ENCODE measurements at regions not wholly inside any gene's neighbourhood (a gene's known extent, or its start where the extent isn't known, plus 50 kb on each side); places are given as distances from the start of the nearest gene placed in this dataset.
A peak's percentile ranks its signal among the peaks of the same experiment; 100 is the strongest.

DNA sequence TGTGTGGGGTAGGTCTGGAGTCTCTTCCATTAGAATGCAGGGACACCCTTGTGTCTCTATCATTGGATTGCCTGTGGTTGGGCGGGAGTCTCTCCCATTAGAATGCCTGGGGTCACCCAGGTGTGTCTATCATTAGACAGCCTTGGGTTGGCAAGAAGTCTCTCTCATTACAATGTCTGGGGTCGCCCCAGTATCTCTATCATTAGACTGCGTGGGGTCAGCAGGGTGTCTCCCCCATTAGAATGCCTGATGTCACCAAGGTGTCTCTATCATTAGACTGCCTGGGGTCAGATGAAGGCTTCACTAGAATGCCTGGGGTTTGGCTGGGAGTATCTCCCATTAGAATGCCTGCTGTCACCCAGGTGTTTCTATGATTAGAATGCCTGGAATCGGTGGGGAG, 1539.0 kb downstream of the UQCRFS1 start:
- no peaks in the 10 kb centered on the region for H3K36me3 ChIP-seq (ENCODE audit: insufficient read depth in 1 of 2, low read depth in 1 of 2)
- peaks cover 44% of the 10 kb centered on the region for H3K4me1 ChIP-seq
- no peaks in the 10 kb centered on the region for H3K27me3 ChIP-seq (ENCODE audit: insufficient read depth in 3 of 3, low read length in 2 of 3)
- TF ChIP-seq, protein P1, sequence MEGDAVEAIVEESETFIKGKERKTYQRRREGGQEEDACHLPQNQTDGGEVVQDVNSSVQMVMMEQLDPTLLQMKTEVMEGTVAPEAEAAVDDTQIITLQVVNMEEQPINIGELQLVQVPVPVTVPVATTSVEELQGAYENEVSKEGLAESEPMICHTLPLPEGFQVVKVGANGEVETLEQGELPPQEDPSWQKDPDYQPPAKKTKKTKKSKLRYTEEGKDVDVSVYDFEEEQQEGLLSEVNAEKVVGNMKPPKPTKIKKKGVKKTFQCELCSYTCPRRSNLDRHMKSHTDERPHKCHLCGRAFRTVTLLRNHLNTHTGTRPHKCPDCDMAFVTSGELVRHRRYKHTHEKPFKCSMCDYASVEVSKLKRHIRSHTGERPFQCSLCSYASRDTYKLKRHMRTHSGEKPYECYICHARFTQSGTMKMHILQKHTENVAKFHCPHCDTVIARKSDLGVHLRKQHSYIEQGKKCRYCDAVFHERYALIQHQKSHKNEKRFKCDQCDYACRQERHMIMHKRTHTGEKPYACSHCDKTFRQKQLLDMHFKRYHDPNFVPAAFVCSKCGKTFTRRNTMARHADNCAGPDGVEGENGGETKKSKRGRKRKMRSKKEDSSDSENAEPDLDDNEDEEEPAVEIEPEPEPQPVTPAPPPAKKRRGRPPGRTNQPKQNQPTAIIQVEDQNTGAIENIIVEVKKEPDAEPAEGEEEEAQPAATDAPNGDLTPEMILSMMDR (IDR thresholded peaks at IDR 0.05), result no peak
- intact Hi-C loops (cut with DNase I), result loop anchor here in 1 of 2 donors (10.0 kb wide), 2 partner anchors 71 to 121 kb away; no protein-coding TSS in a partner anchor
- WGBS, 3 donors, result 42 to 50% (median 49%) methylated on average over 4 of the region's 4 CpGs
- H3K4me3 ChIP-seq, result no peak overlapping the region
- ATAC-seq, result no peak
- no peak overlapping the region for H3K27ac ChIP-seq
- DNase-seq, result no peak
- no peaks in the 10 kb centered on the region for H3K9me3 ChIP-seq

DNA sequence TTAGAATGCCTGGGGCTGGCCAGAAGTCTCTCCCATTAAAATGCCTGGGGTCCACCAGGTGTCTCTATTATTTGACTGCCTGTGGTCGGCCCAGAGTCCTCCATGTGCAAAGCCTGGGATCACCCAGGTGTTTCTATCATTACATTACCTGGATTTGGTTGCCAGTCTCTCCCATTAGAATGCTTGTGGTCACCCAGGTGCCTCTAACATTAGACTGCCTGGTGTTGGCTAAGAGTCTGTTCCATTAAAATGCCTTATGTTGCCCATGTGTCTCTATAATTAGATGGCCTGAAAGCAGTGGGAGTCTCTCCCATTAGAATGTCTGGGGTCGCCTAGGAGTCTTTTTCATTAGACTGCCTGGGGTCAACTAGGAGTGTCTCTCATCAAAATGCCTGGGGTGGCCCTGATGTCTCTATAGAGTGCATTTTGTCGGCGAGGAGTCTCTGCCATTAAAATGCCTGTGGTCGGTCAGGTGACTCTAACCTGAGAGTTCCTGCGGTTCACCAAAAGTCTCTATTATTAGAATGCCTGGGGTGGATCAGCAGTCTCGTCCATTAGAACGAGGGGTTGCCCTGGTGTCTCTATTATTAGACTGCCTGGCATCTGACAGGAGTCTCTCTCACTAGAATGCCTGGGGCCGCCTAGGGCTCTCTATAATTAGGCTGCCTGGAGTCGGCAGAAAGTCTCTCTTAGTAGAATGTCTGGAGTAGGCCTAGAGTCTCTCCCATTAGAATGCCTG, 1540.5 kb downstream of the UQCRFS1 start:
- TF ChIP-seq, protein P1 (IDR thresholded peaks at IDR 0.05), result no peak
- Histone ChIP-seq H3K9me3 (no peaks in the 10 kb centered on the region), H3K4me1 (peaks cover 40% of the 10 kb centered on the region), H3K4me3 (no peak overlapping the region), H3K27ac (peak overlapping the region; percentile 5), H3K27me3 (ENCODE audit: insufficient read depth in 3 of 3, low read length in 2 of 3) (no peaks in the 10 kb centered on the region), H3K36me3 (ENCODE audit: insufficient read depth in 1 of 2, low read depth in 1 of 2) (no peaks in the 10 kb centered on the region)
- ATAC-seq (peak; percentile 84 to 88 (median 86)), DNase-seq (peak in 1 of 2 donors; percentile 51)
- WGBS, 3 donors, result 29 to 42% (median 42%) methylated on average over 10 of the region's 10 CpGs
- intact Hi-C loops (cut with DNase I), result loop anchor here in 1 of 2 donors (10.0 kb wide), 2 partner anchors 72 to 122 kb away; no protein-coding TSS in a partner anchor

DNA sequence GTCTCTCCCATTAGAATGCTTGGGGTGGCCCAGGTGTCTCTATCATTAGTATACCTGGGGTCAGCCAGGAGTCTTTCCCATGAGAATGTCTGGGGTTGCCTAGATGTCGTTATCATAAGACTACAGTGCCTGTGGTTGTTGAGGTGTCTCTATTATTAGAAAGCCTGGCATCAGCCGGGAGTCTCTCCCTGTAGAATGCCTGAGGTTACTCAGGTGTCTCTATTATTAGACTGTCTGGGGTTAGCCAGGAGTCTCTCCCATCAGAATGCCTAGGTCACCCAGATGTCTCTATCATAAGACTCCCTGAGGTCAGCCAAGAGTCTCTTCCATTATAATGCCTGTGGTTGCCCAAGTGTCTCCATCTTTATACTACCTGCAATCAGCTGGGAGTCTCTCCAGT, 1541.1 kb downstream of the UQCRFS1 start:
- intact Hi-C loops (cut with DNase I), result loop anchor here in 1 of 2 donors (10.0 kb wide), 2 partner anchors 73 to 123 kb away; no protein-coding TSS in a partner anchor
- peaks cover 34% of the 10 kb centered on the region for H3K4me1 ChIP-seq

DNA sequence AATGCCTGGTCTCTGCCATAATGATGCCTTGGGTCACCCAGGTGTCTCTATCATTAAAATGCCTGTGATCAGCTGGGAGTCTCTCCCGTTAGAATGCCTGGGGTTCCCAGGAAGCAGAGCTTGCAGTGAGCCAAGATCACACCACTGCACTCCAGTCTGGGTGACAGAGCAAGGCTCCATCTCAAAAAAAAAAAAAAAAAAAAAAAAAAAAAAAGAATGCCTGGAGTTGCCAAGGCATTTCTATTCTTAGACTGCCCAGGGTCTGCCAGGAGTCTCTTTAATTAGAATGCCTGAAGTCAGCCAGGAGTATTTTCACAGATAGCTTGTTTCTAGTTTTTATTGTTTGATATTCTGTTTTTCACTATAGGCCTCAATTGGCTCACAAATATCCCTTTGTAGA, 1552.5 kb downstream of the UQCRFS1 start:
- no peak overlapping the region for H3K4me3 ChIP-seq
- ATAC-seq, result peak in 1 of 4 donors; percentile 51
- peaks cover 21% of the 10 kb centered on the region for H3K9me3 ChIP-seq
- H3K36me3 ChIP-seq (ENCODE audit: insufficient read depth in 1 of 2, low read depth in 1 of 2), result no peaks in the 10 kb centered on the region
- peaks cover 5% of the 10 kb centered on the region for H3K4me1 ChIP-seq
- 10 to 20% (median 10%) methylated on average over 1 of the region's 1 CpG for WGBS, 3 donors
- no peak for DNase-seq
- intact Hi-C loops (cut with DNase I), result no loop called here
- H3K27me3 ChIP-seq (ENCODE audit: insufficient read depth in 3 of 3, low read length in 2 of 3), result no peaks in the 10 kb centered on the region
- TF ChIP-seq, protein P1 (IDR thresholded peaks at IDR 0.05), result no peak
- H3K27ac ChIP-seq, result no peak overlapping the region

More for the DNA sequence above, 1541.1 kb downstream of the UQCRFS1 start:
- no peak overlapping the region for H3K4me3 ChIP-seq
- H3K27me3 ChIP-seq (ENCODE audit: insufficient read depth in 3 of 3, low read length in 2 of 3), result no peaks in the 10 kb centered on the region
- 16 to 29% (median 19%) methylated on average over 2 of the region's 2 CpGs for WGBS, 3 donors
- TF ChIP-seq, protein P1 (IDR thresholded peaks at IDR 0.05), result no peak
- ATAC-seq (peak; percentile 46 to 57 (median 54)), DNase-seq (no peak)
- no peak overlapping the region for H3K27ac ChIP-seq
- H3K36me3 ChIP-seq (ENCODE audit: insufficient read depth in 1 of 2, low read depth in 1 of 2), result no peaks in the 10 kb centered on the region
- no peaks in the 10 kb centered on the region for H3K9me3 ChIP-seq

Measured in psoas muscle (tissue), 7 donors.